ENCODE measurements at regions not wholly inside any gene's neighbourhood (a gene's known extent, or its start where the extent isn't known, plus 50 kb on each side); places are given as distances from the start of the nearest gene placed in this dataset.

- WGBS, 3 donors = 4 to 9% (median 5%) methylated on average over 5 of the region's 5 CpGs
- H3K36me3 ChIP-seq = no peaks in the 10 kb centered on the region
- DNase-seq = peak in 3 of 5 donors; percentile 29 to 62 (median 30)
- no peaks in the 10 kb centered on the region for H3K27me3 ChIP-seq
- H3K27ac ChIP-seq = peak overlapping the region in 1 of 2 donors; percentile 37
- no peaks in the 10 kb centered on the region for H3K9me3 ChIP-seq
- TF ChIP-seq EP300 (IDR thresholded peaks at IDR 0.05) (peak; percentile 4), POLR2A (IDR thresholded peaks at IDR 0.05) (no peak), CTCF (IDR thresholded peaks at IDR 0.05) (no peak)
- H3K4me1 ChIP-seq (ENCODE audit: insufficient read depth) = no peaks in the 10 kb centered on the region
- intact Hi-C loops (cut with DNase I) = no loop called here
- no peak overlapping the region for H3K4me3 ChIP-seq
These were observed 182.7 kb upstream of the PTBP2 start for GRCh38 chr1:96538883-96539282.

- H3K9me3 ChIP-seq = no peaks in the 10 kb centered on the region
- H3K36me3 ChIP-seq = no peaks in the 10 kb centered on the region
- no peak overlapping the region for H3K27ac ChIP-seq
- no peak overlapping the region for H3K4me3 ChIP-seq
- no peaks in the 10 kb centered on the region for H3K27me3 ChIP-seq
- DNase-seq = no peak
- TF ChIP-seq CTCF (IDR thresholded peaks at IDR 0.05) = no peak
- no peak for TF ChIP-seq POLR2A (IDR thresholded peaks at IDR 0.05)
- TF ChIP-seq EP300 (IDR thresholded peaks at IDR 0.05) = no peak
- no peaks in the 10 kb centered on the region for H3K4me1 ChIP-seq (ENCODE audit: insufficient read depth)
- intact Hi-C loops (cut with DNase I) = no loop called here
- whole genome bisulfite sequencing, 3 donors = 94 to 99% (median 97%) methylated on average over 2 of the region's 2 CpGs
These were observed 180.1 kb upstream of the PTBP2 start for GRCh38 chr1:96541491-96541890.

GRCh38 chr1:96544051-96544830 lies 177.3 kb upstream of the PTBP2 start:
- Histone ChIP-seq H3K36me3 (no peaks in the 10 kb centered on the region), H3K9me3 (no peaks in the 10 kb centered on the region), H3K4me1 (ENCODE audit: insufficient read depth) (no peaks in the 10 kb centered on the region), H3K4me3 (no peak overlapping the region), H3K27ac (no peak overlapping the region), H3K27me3 (no peaks in the 10 kb centered on the region)
- DNase-seq = no peak
- WGBS, 3 donors = 91 to 93% (median 91%) methylated on average over 6 of the region's 6 CpGs
- TF ChIP-seq EP300 (IDR thresholded peaks at IDR 0.05) = no peak
- TF ChIP-seq POLR2A (IDR thresholded peaks at IDR 0.05) = no peak
- no peak for TF ChIP-seq CTCF (IDR thresholded peaks at IDR 0.05)
- intact Hi-C loops (cut with DNase I) = no loop called here

- no peaks in the 10 kb centered on the region for H3K27me3 ChIP-seq
- no peak for DNase-seq
- no peak overlapping the region for H3K27ac ChIP-seq
- H3K4me1 ChIP-seq (ENCODE audit: insufficient read depth) = no peaks in the 10 kb centered on the region
- no peak overlapping the region for H3K4me3 ChIP-seq
- intact Hi-C loops (cut with DNase I) = no loop called here
- H3K36me3 ChIP-seq = no peaks in the 10 kb centered on the region
- WGBS, 3 donors = 95 to 97% (median 97%) methylated on average over 1 of the region's 1 CpG
- TF ChIP-seq CTCF (IDR thresholded peaks at IDR 0.05) (no peak), POLR2A (IDR thresholded peaks at IDR 0.05) (no peak), EP300 (IDR thresholded peaks at IDR 0.05) (no peak)
- no peaks in the 10 kb centered on the region for H3K9me3 ChIP-seq
These were observed 176.8 kb upstream of the PTBP2 start for GRCh38 chr1:96544831-96545221.
